Kidney (tissue), 13 donors: ENCODE measurements at regions not wholly inside any gene's neighbourhood (a gene's known extent, or its start where the extent isn't known, plus 50 kb on each side); places are given as distances from the start of the nearest gene placed in this dataset.
A peak's percentile ranks its signal among the peaks of the same experiment; 100 is the strongest.

ENCODE experiments used
- DNase-seq, 5 donors: peaks; one replicate each; pipeline ENCODE4 v3.0.0-alpha.2; 2013 to 2020
- FAIRE-seq: peaks from 2 replicates; lab custom pipeline; 2012; peaks lifted over from hg19 to GRCh38; lab: Jason Lieb, UNC
- H3K27ac ChIP-seq, 2 donors: one replicate each; pipeline ENCODE4 v1.7.0; 2013; ENCODE audit warnings: low read depth in 2 of 2, low read length in 2 of 2, inconsistent platforms in 1 of 2
- H3K27me3 ChIP-seq: one replicate; pipeline ENCODE4 v1.7.1; 2013; ENCODE audit warnings: low read length, inconsistent platforms; ENCODE audit not compliant: control insufficient read depth, insufficient read depth
- H3K36me3 ChIP-seq, 3 donors: one replicate each; pipeline versions ENCODE4 v1.7.0 to v1.7.1; 2013; ENCODE audit warnings: low read length in 3 of 3, control low read depth in 1 of 3, inconsistent platforms in 1 of 3; ENCODE audit not compliant: insufficient read depth in 3 of 3, control insufficient read depth in 2 of 3
- H3K4me1 ChIP-seq, 3 donors: one replicate each; pipeline versions ENCODE4 v1.7.0 to v1.7.1; 2013; ENCODE audit warnings: low read length in 3 of 3, inconsistent platforms in 1 of 3, low read depth in 1 of 3; ENCODE audit not compliant: control insufficient read depth in 2 of 3, insufficient read depth in 2 of 3
- H3K4me3 ChIP-seq, 3 donors: one replicate each; pipeline versions ENCODE4 v1.7.0 to v1.8.1; 2013; ENCODE audit warnings: low read length in 3 of 3, control low read depth in 1 of 3, inconsistent platforms in 1 of 3
- H3K9ac ChIP-seq, 3 donors: one replicate each; pipeline versions ENCODE4 v1.7.0 to v1.7.1; 2013; ENCODE audit warnings: low read length in 3 of 3, control low read depth in 1 of 3, inconsistent platforms in 1 of 3
- H3K9me3 ChIP-seq, 3 donors: one replicate each; pipeline versions ENCODE4 v1.7.0 to v1.7.1; 2013; ENCODE audit warnings: low read length in 3 of 3, control low read depth in 1 of 3, inconsistent platforms in 1 of 3; ENCODE audit not compliant: control insufficient read depth in 2 of 3, insufficient read depth in 1 of 3
- intact Hi-C: fragments of 100-400 bp; cut with DNase I; formaldehyde crosslinking; loops from one replicate; pipeline ENCODE4 v1.11.1; 2022
- TF ChIP-seq, protein P1 (sequence below): IDR thresholded peaks from 3 replicates; pipeline ENCODE4 v1.5.1; 2012; ENCODE audit warnings: mild to moderate bottlenecking, moderate library complexity, borderline replicate concordance; ENCODE audit not compliant: insufficient read depth; ENCODE audit errors: extremely low read depth
- donor health status: control.
- donor health status: control.
- donor health status: control.
- donor health status: control.
- donor health status: control.
- donor health status: DM: yes; HTN: yes; CAD: no.
- donor health status: Normal renal cell carcinoma (clear cell type).

DNA sequence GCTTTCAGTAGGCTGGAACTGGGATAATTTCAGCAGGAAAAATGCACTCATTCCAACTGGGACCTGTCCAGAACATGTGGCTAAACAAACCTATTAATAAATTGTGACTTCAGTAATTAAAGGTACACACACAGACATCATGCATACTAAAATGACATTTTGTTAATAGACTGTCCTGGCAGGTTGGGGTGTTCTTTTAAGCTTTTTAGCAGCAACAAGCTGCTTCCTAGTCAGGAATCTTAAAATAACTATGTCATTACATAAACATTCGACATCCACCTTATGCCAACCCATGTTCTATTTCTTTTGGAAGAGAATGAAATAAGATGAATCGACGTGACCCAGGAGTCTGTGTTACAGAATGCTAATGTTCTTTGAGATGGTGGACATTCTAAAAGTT lies 435.7 kb downstream of the TXNL1 start:
- H3K27me3 ChIP-seq, result no peaks in the 10 kb centered on the region
- H3K4me3 ChIP-seq, result no peak overlapping the region

DNA sequence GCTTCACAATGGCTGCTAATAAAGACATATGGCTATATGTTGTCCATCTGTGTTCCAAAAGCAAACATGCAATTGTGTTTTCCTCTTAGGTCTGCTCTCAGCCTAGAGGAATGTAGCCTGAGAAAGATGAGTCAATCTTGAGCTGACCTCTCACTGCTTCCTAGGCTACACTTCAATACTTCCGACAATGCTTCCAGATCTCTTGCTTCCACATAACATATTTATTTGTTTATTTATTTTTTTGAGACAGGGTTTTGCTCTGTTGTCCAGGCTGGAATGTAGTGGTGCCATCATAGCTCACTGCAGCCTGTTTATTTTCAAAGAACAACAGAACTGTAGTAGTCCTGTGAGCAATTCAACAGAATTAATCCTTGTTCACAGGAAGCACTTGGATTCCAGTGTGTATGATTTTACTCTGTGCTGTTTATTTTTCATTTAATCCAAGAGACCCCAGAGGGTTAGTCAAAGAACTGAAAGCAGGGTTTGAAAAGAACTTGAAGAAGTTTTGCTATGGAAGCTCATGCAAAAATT lies 437.9 kb downstream of the TXNL1 start:
- Histone ChIP-seq H3K9me3 (peaks cover 0 to 5% (median 0%) of the 10 kb centered on the region in 3 donors), H3K4me3 (no peak overlapping the region), H3K4me1 (no peaks in the 10 kb centered on the region), H3K27ac (peak overlapping the region; percentile 12 to 34), H3K27me3 (no peaks in the 10 kb centered on the region), H3K36me3 (no peaks in the 10 kb centered on the region), H3K9ac (no peak overlapping the region)
- TF ChIP-seq, protein P1, sequence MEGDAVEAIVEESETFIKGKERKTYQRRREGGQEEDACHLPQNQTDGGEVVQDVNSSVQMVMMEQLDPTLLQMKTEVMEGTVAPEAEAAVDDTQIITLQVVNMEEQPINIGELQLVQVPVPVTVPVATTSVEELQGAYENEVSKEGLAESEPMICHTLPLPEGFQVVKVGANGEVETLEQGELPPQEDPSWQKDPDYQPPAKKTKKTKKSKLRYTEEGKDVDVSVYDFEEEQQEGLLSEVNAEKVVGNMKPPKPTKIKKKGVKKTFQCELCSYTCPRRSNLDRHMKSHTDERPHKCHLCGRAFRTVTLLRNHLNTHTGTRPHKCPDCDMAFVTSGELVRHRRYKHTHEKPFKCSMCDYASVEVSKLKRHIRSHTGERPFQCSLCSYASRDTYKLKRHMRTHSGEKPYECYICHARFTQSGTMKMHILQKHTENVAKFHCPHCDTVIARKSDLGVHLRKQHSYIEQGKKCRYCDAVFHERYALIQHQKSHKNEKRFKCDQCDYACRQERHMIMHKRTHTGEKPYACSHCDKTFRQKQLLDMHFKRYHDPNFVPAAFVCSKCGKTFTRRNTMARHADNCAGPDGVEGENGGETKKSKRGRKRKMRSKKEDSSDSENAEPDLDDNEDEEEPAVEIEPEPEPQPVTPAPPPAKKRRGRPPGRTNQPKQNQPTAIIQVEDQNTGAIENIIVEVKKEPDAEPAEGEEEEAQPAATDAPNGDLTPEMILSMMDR, result no peak
- intact Hi-C loops, result no loop called here
- FAIRE-seq (no peak), DNase-seq (peak in 1 of 5 donors; percentile 15)

More for the DNA sequence above, 435.7 kb downstream of the TXNL1 start:
- no peaks in the 10 kb centered on the region for H3K36me3 ChIP-seq
- FAIRE-seq (no peak), DNase-seq (no peak)
- TF ChIP-seq, protein P1, result no peak
- H3K27ac ChIP-seq, result no peak overlapping the region
- H3K9me3 ChIP-seq, result peaks cover 0 to 5% (median 0%) of the 10 kb centered on the region in 3 donors
- no peak overlapping the region for H3K9ac ChIP-seq
- intact Hi-C loops, result no loop called here
- H3K4me1 ChIP-seq, result no peaks in the 10 kb centered on the region

DNA sequence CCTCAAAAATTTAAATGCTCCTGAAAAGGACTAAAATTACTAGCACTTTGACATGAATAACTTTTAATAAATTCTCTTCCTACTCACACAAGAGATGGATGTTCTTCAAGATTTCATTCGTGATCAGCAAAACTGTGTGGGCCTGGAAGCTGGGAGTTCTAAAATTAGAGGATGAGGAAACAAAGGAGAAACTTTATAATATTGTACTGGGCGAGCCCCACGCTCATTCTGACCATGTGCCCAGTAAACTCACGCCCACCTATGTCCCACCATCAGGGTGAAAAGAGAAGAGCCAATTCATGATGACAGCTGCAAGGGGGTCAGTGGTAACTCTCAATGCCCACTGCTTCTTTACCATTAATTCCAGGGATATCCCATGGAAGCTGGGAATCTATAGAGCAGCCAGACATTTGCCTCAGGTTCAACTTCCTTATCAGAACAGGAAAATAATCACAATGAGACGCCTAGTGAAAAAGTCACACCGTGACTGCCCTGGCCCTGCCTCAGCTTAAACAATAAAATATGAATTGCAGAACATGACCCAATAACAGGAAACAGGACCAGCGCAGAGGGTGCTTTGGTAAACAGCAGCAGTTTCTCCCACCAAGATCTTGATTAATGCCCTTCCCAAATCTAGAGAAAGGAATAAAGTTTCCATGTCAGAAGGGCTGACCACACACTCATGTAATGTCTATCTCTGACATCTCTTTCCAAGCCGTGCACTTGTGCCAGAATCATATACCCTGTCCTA lies 438.6 kb downstream of the TXNL1 start:
- H3K9ac ChIP-seq, result no peak overlapping the region
- intact Hi-C loops, result no loop called here
- DNase-seq, result peak in 1 of 5 donors; percentile 29
- no peaks in the 10 kb centered on the region for H3K27me3 ChIP-seq
- FAIRE-seq, result no peak
- H3K9me3 ChIP-seq, result peaks cover 0 to 5% (median 0%) of the 10 kb centered on the region in 3 donors
- TF ChIP-seq, protein P1, result no peak
- no peak overlapping the region for H3K4me3 ChIP-seq
- H3K4me1 ChIP-seq, result no peaks in the 10 kb centered on the region
- H3K36me3 ChIP-seq, result no peaks in the 10 kb centered on the region
- H3K27ac ChIP-seq, result peak overlapping the region; percentile 12 to 34
